NCI-H2081 (cell line): ENCODE measurements at regions not wholly inside any gene's neighbourhood (a gene's known extent, or its start where the extent isn't known, plus 50 kb on each side); places are given as distances from the start of the nearest gene placed in this dataset.

Experiments
- DNase-seq, 2 experiments: peaks; one replicate each; lab custom pipeline; 2025; lab: John Stamatoyannopoulos, UW

GRCh38 chr2:120976501-120977307, 241.0 kb downstream of the GLI2 start:
- DNase-seq: no peak

GRCh38 chr2:120977582-120978358, 242.1 kb downstream of the GLI2 start:
- no peak for DNase-seq

- no peak for DNase-seq
Measured at GRCh38 chr2:120978359-120979050, 242.8 kb downstream of the GLI2 start.

- DNase-seq: no peak
Measured at GRCh38 chr2:120979398-120979797, 243.7 kb downstream of the GLI2 start.

GRCh38 chr2:120979921-120980320, 244.3 kb downstream of the GLI2 start:
- DNase-seq: no peak

- no peak for DNase-seq
Measured at GRCh38 chr2:120981443-120981842, 245.8 kb downstream of the GLI2 start.

- DNase-seq: no peak
Measured at GRCh38 chr2:120982598-120982997, 246.9 kb downstream of the GLI2 start.

GRCh38 chr2:120983344-120983743, 247.7 kb downstream of the GLI2 start:
- DNase-seq: peak in 1 of 2 experiments; percentile 68

GRCh38 chr2:120984046-120984445, 248.4 kb downstream of the GLI2 start:
- no peak for DNase-seq

GRCh38 chr2:120984452-120985173, 248.9 kb downstream of the GLI2 start:
- no peak for DNase-seq

GRCh38 chr2:120985174-120985996, 249.7 kb downstream of the GLI2 start:
- DNase-seq: no peak

GRCh38 chr2:120985997-120986651, 250.5 kb downstream of the GLI2 start:
- DNase-seq: no peak

GRCh38 chr2:120986898-120987650, 251.4 kb downstream of the GLI2 start:
- no peak for DNase-seq

- DNase-seq: no peak
Measured at GRCh38 chr2:120988051-120988699, 252.5 kb downstream of the GLI2 start.

GRCh38 chr2:120988700-120989511, 253.2 kb downstream of the GLI2 start:
- no peak for DNase-seq

GRCh38 chr2:120989512-120990441, 254.1 kb downstream of the GLI2 start:
- DNase-seq: no peak

- no peak for DNase-seq
Measured at GRCh38 chr2:120990451-120990871, 254.8 kb downstream of the GLI2 start.
